SK-N-SH (cell line): ENCODE measurements at regions not wholly inside any gene's neighbourhood (a gene's known extent, or its start where the extent isn't known, plus 50 kb on each side); places are given as distances from the start of the nearest gene placed in this dataset.

Source experiments
- CTCF ChIA-PET: fragments of 300-600, 350-600 bp; formaldehyde crosslinking; extraction: SDS; loops from one replicate; lab custom pipeline; 2021; lab: Yijun Ruan, JAX
- POLR2A ChIA-PET: fragments of 350-600 bp; sonication (Branson Sonifier 250); formaldehyde crosslinking; extraction: SDS; loops from one replicate; lab custom pipeline; 2020; ENCODE audit warnings: antibody characterized with exemption, inconsistent platforms; lab: Yijun Ruan, JAX
- DNase-seq: peaks from one replicate; pipeline ENCODE4 v3.0.0; 2012
- H2AFZ ChIP-seq: fragments of 200-600 bp; sonication (generic); 2 replicates; pipeline ENCODE4 v1.8.1; 2016; ENCODE audit warnings: antibody characterized with exemption, mild to moderate bottlenecking, low read depth
- H3F3A ChIP-seq: fragments of 200-600 bp; sonication (generic); replicated peaks from 2 replicates; pipeline ENCODE3; 2016; ENCODE audit warnings: antibody characterized with exemption, mild to moderate bottlenecking; ENCODE audit not compliant: insufficient read depth
- H3K27ac ChIP-seq, 2 experiments: fragments of 200-500 bp in 1 of 2; fragments of 200-600 bp in 1 of 2; sonication (Bioruptor generic) in 1 of 2; sonication (generic), shearing (Covaris generic) in 1 of 2; 2 replicates each; pipeline versions ENCODE4 v1.5.1 to v1.6.1; 2014 to 2016; ENCODE audit warnings: low read depth in 2 of 2, inconsistent platforms in 1 of 2, low read length in 1 of 2, mild to moderate bottlenecking in 1 of 2, mixed read lengths in 1 of 2
- H3K27me3 ChIP-seq: fragments of 200-600 bp; sonication (generic), shearing (Covaris generic); 2 replicates; pipeline ENCODE4 v1.6.1; 2016; ENCODE audit warnings: mixed run types; ENCODE audit not compliant: insufficient read depth
- H3K36me3 ChIP-seq, 2 experiments: fragments of 200-500 bp in 1 of 2; fragments of 200-600 bp in 1 of 2; sonication (Bioruptor generic) in 1 of 2; sonication (generic) in 1 of 2; replicated peaks in 1 of 2; 2 replicates each; pipeline versions ENCODE3 to v1.5.1; 2014 to 2016; ENCODE audit warnings: low read length in 1 of 2, mild to moderate bottlenecking in 1 of 2; ENCODE audit not compliant: insufficient read depth in 2 of 2, control insufficient read depth in 1 of 2
- H3K4me1 ChIP-seq, 2 experiments: fragments of 200-500 bp in 1 of 2; fragments of 200-600 bp in 1 of 2; sonication (Bioruptor generic) in 1 of 2; sonication (generic), shearing (Covaris generic) in 1 of 2; 2 replicates each; pipeline versions ENCODE4 v1.5.1 to v1.6.1; 2014 to 2016; ENCODE audit warnings: low read depth in 1 of 2, low read length in 1 of 2, mixed run types in 1 of 2; ENCODE audit not compliant: insufficient read depth in 2 of 2, control insufficient read depth in 1 of 2
- H3K4me2 ChIP-seq: fragments of 200-600 bp; sonication (generic), shearing (Covaris generic); 2 replicates; pipeline ENCODE4 v1.6.1; 2017; ENCODE audit warnings: mixed run types
- H3K4me3 ChIP-seq, 2 experiments: fragments of 200-500 bp in 1 of 2; fragments of 200-600 bp in 1 of 2; sonication (Bioruptor generic) in 1 of 2; sonication (generic), shearing (Covaris generic) in 1 of 2; 2 replicates each; pipeline versions ENCODE4 v1.5.1 to v1.8.1; 2014 to 2016; ENCODE audit warnings: low read depth in 2 of 2, inconsistent platforms in 1 of 2, low read length in 1 of 2, mild to moderate bottlenecking in 1 of 2, mixed read lengths in 1 of 2, moderate library complexity in 1 of 2
- H3K79me2 ChIP-seq: fragments of 200-600 bp; sonication (generic); 2 replicates; pipeline ENCODE4 v1.8.1; 2017; ENCODE audit warnings: mild to moderate bottlenecking; ENCODE audit not compliant: insufficient read depth
- H3K9ac ChIP-seq: fragments of 200-600 bp; sonication (generic); 2 replicates; pipeline ENCODE4 v1.6.1; 2017; ENCODE audit warnings: mixed run types
- H3K9me2 ChIP-seq: fragments of 200-600 bp; sonication (generic); 2 replicates; pipeline ENCODE4 v1.6.1; 2017; ENCODE audit warnings: mixed run types
- H3K9me3 ChIP-seq: fragments of 200-600 bp; sonication (generic); 2 replicates; pipeline ENCODE4 v1.6.1; 2017; ENCODE audit warnings: mixed run types, mild to moderate bottlenecking, moderate library complexity
- H4K20me1 ChIP-seq: fragments of 200-600 bp; sonication (generic); 2 replicates; pipeline ENCODE4 v1.6.1; 2017; ENCODE audit warnings: mild to moderate bottlenecking, mixed run types; ENCODE audit not compliant: insufficient read depth
- EP300 ChIP-seq, 2 experiments: IDR thresholded peaks; 2 replicates each; pipeline versions ENCODE4 v1.4.0 to v1.6.1; 2012; ENCODE audit warnings: borderline replicate concordance in 1 of 2, low read depth in 1 of 2, low read length in 1 of 2
- EZH2phosphoT487 ChIP-seq: fragments of 200-600 bp; sonication (generic); IDR thresholded peaks from 2 replicates; pipeline ENCODE4 v1.6.1; 2017; ENCODE audit warnings: low read depth, mixed run types, mild to moderate bottlenecking, antibody characterized with exemption, moderate library complexity, borderline replicate concordance
- FOXJ3 ChIP-seq: sonication (generic); formaldehyde crosslinking; IDR thresholded peaks from 2 replicates; pipeline ENCODE4 v1.5.1; 2020; ENCODE audit warnings: mild to moderate bottlenecking, missing genetic modification reagents
- FOXM1 ChIP-seq: IDR thresholded peaks from 2 replicates; pipeline ENCODE4 v1.4.0; 2012; ENCODE audit warnings: low read depth, mild to moderate bottlenecking
- NFIC ChIP-seq: IDR thresholded peaks from 2 replicates; pipeline ENCODE4 v1.4.0; 2012; ENCODE audit warnings: borderline replicate concordance
- SIN3A ChIP-seq: IDR thresholded peaks from 2 replicates; pipeline ENCODE4 v1.6.1; 2012; ENCODE audit warnings: low read depth, mild to moderate bottlenecking, low read length, moderate library complexity, borderline replicate concordance
- YY1 ChIP-seq: IDR thresholded peaks from 2 replicates; pipeline ENCODE4 v1.4.0; 2012; ENCODE audit warnings: low read depth, mild to moderate bottlenecking
- TF ChIP-seq, protein P1 (sequence below): IDR thresholded peaks from 2 replicates; pipeline ENCODE4 v1.4.0; 2012; ENCODE audit warnings: low read depth, borderline replicate concordance
- TF ChIP-seq, protein P2 (sequence below): fragments of 150-350 bp; IDR thresholded peaks from 2 replicates; pipeline ENCODE4 v1.6.1; 2017; ENCODE audit warnings: antibody characterized with exemption, low read length, low read depth, borderline replicate concordance
- TF ChIP-seq, protein P3 (sequence below): IDR thresholded peaks from 2 replicates; pipeline ENCODE4 v1.6.1; 2012; ENCODE audit warnings: mild to moderate bottlenecking, low read depth, low read length, moderate library complexity
- TF ChIP-seq, protein P4 (sequence below): fragments of 200-600 bp; sonication (generic); IDR thresholded peaks from 2 replicates; pipeline ENCODE4 v1.6.1; 2017; ENCODE audit warnings: antibody characterized with exemption, mild to moderate bottlenecking, moderate library complexity

DNA sequence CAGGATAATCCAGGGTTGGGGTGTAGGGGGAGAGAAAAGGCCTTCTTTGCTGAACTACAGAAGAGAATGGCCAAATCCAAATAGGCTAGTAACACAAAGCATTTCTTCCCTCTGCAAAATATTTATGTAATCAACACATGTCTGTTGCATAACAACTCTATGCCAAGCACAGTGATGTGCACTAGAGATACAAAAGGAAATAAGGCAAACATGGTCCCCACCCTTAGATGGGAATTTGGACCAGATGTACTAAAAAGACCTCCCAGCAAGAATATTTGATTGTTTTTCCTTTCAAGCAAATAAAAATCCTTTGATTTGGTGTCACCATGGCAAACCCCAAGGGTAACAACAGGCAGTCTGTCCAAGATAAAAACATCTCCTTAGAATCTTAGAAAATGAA lies 177.6 kb upstream of the FGF13 start:
- ChIA-PET CTCF (no interaction called here), POLR2A (no interaction called here)
- no peak overlapping the region for H3K4me2 ChIP-seq
- H2AFZ ChIP-seq = no peak overlapping the region
- H3K79me2 ChIP-seq = no peaks in the 10 kb centered on the region
- H4K20me1 ChIP-seq = no peaks in the 10 kb centered on the region
- no peaks in the 10 kb centered on the region for H3K9me2 ChIP-seq
- no peak overlapping the region for H3K4me3 ChIP-seq
- no peaks in the 10 kb centered on the region for H3K27me3 ChIP-seq
- H3K36me3 ChIP-seq = no peaks in the 10 kb centered on the region
- H3F3A ChIP-seq = no peaks in the 10 kb centered on the region
- no peak overlapping the region for H3K27ac ChIP-seq
- H3K9ac ChIP-seq = no peak overlapping the region
- H3K9me3 ChIP-seq = no peaks in the 10 kb centered on the region
- no peak for TF ChIP-seq NFIC
- no peak for TF ChIP-seq SIN3A
- no peak for TF ChIP-seq FOXJ3 (CRISPR knock-in tag)
- TF ChIP-seq, protein P1, sequence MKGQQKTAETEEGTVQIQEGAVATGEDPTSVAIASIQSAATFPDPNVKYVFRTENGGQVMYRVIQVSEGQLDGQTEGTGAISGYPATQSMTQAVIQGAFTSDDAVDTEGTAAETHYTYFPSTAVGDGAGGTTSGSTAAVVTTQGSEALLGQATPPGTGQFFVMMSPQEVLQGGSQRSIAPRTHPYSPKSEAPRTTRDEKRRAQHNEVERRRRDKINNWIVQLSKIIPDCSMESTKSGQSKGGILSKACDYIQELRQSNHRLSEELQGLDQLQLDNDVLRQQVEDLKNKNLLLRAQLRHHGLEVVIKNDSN = no peak
- TF ChIP-seq, protein P2, sequence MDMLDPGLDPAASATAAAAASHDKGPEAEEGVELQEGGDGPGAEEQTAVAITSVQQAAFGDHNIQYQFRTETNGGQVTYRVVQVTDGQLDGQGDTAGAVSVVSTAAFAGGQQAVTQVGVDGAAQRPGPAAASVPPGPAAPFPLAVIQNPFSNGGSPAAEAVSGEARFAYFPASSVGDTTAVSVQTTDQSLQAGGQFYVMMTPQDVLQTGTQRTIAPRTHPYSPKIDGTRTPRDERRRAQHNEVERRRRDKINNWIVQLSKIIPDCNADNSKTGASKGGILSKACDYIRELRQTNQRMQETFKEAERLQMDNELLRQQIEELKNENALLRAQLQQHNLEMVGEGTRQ = no peak
- TF ChIP-seq, protein P3, sequence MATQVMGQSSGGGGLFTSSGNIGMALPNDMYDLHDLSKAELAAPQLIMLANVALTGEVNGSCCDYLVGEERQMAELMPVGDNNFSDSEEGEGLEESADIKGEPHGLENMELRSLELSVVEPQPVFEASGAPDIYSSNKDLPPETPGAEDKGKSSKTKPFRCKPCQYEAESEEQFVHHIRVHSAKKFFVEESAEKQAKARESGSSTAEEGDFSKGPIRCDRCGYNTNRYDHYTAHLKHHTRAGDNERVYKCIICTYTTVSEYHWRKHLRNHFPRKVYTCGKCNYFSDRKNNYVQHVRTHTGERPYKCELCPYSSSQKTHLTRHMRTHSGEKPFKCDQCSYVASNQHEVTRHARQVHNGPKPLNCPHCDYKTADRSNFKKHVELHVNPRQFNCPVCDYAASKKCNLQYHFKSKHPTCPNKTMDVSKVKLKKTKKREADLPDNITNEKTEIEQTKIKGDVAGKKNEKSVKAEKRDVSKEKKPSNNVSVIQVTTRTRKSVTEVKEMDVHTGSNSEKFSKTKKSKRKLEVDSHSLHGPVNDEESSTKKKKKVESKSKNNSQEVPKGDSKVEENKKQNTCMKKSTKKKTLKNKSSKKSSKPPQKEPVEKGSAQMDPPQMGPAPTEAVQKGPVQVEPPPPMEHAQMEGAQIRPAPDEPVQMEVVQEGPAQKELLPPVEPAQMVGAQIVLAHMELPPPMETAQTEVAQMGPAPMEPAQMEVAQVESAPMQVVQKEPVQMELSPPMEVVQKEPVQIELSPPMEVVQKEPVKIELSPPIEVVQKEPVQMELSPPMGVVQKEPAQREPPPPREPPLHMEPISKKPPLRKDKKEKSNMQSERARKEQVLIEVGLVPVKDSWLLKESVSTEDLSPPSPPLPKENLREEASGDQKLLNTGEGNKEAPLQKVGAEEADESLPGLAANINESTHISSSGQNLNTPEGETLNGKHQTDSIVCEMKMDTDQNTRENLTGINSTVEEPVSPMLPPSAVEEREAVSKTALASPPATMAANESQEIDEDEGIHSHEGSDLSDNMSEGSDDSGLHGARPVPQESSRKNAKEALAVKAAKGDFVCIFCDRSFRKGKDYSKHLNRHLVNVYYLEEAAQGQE = no peak
- TF ChIP-seq FOXM1 = no peak
- no peak for TF ChIP-seq EZH2phosphoT487
- no peak for TF ChIP-seq EP300 (IDR thresholded peaks at IDR 0.05; ENCODE audit: borderline replicate concordance in 1 of 2, low read depth in 1 of 2, low read length in 1 of 2)
- TF ChIP-seq, protein P4, sequence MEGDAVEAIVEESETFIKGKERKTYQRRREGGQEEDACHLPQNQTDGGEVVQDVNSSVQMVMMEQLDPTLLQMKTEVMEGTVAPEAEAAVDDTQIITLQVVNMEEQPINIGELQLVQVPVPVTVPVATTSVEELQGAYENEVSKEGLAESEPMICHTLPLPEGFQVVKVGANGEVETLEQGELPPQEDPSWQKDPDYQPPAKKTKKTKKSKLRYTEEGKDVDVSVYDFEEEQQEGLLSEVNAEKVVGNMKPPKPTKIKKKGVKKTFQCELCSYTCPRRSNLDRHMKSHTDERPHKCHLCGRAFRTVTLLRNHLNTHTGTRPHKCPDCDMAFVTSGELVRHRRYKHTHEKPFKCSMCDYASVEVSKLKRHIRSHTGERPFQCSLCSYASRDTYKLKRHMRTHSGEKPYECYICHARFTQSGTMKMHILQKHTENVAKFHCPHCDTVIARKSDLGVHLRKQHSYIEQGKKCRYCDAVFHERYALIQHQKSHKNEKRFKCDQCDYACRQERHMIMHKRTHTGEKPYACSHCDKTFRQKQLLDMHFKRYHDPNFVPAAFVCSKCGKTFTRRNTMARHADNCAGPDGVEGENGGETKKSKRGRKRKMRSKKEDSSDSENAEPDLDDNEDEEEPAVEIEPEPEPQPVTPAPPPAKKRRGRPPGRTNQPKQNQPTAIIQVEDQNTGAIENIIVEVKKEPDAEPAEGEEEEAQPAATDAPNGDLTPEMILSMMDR = no peak
- TF ChIP-seq YY1 = no peak
- H3K4me1 ChIP-seq = no peaks in the 10 kb centered on the region
- DNase-seq = no peak
